ENCODE measurements at regions not wholly inside any gene's neighbourhood (a gene's known extent, or its start where the extent isn't known, plus 50 kb on each side); places are given as distances from the start of the nearest gene placed in this dataset.

GRCh38 chr6:145036236-145036635 is 699.1 kb downstream of the EPM2A start:
- no peak for DNase-seq

- DNase-seq = no peak
These were observed 698.3 kb downstream of the EPM2A start for GRCh38 chr6:145036848-145037567.

GRCh38 chr6:145042559-145042958 is 692.8 kb downstream of the EPM2A start:
- DNase-seq = peak; percentile 8

- no peak for DNase-seq
These were observed 691.3 kb downstream of the EPM2A start for GRCh38 chr6:145043926-145044500.

- DNase-seq = no peak
These were observed 690.6 kb downstream of the EPM2A start for GRCh38 chr6:145044641-145045246.

GRCh38 chr6:145045582-145045981 is 689.7 kb downstream of the EPM2A start:
- DNase-seq = no peak

GRCh38 chr6:145047891-145048290 is 687.4 kb downstream of the EPM2A start:
- no peak for DNase-seq

- DNase-seq = no peak
These were observed 683.7 kb downstream of the EPM2A start for GRCh38 chr6:145051661-145052060.

- DNase-seq = no peak
These were observed 679.8 kb downstream of the EPM2A start for GRCh38 chr6:145055567-145055966.

- no peak for DNase-seq
These were observed 674.6 kb downstream of the EPM2A start for GRCh38 chr6:145060714-145061113.

GRCh38 chr6:145063091-145063490 is 672.2 kb downstream of the EPM2A start:
- no peak for DNase-seq

- DNase-seq = no peak
These were observed 667.9 kb downstream of the EPM2A start for GRCh38 chr6:145067430-145067829.

GRCh38 chr6:145068577-145068976 is 666.7 kb downstream of the EPM2A start:
- no peak for DNase-seq

- DNase-seq = no peak
These were observed 665.4 kb downstream of the EPM2A start for GRCh38 chr6:145069966-145070365.

GRCh38 chr6:145070791-145071190 is 664.5 kb downstream of the EPM2A start:
- DNase-seq = no peak

- no peak for DNase-seq
These were observed 663.5 kb downstream of the EPM2A start for GRCh38 chr6:145071836-145072235.

- no peak for DNase-seq
These were observed 661.5 kb downstream of the EPM2A start for GRCh38 chr6:145073811-145074210.

- DNase-seq = no peak
These were observed 660.5 kb downstream of the EPM2A start for GRCh38 chr6:145074805-145075204.

GRCh38 chr6:145075425-145075824 is 659.9 kb downstream of the EPM2A start:
- no peak for DNase-seq

GRCh38 chr6:145076115-145076841 is 659.0 kb downstream of the EPM2A start:
- no peak for DNase-seq

GRCh38 chr6:145077382-145077781 is 657.9 kb downstream of the EPM2A start:
- no peak for DNase-seq

- no peak for DNase-seq
These were observed 654.7 kb downstream of the EPM2A start for GRCh38 chr6:145080651-145081050.

GRCh38 chr6:145081677-145082076 is 653.6 kb downstream of the EPM2A start:
- no peak for DNase-seq

- no peak for DNase-seq
These were observed 653.0 kb downstream of the EPM2A start for GRCh38 chr6:145082359-145082758.
